HEK293 (cell line): ENCODE measurements at regions not wholly inside any gene's neighbourhood (a gene's known extent, or its start where the extent isn't known, plus 50 kb on each side); places are given as distances from the start of the nearest gene placed in this dataset.

Experiments
- CTCF ChIA-PET: fragments of 350-600 bp; formaldehyde crosslinking; extraction: SDS; loops from one replicate; lab custom pipeline; 2021; ENCODE audit warnings: antibody characterized with exemption; lab: Yijun Ruan, JAX
- POLR2A ChIA-PET: fragments of 300-600 bp; formaldehyde crosslinking; extraction: SDS; loops from one replicate; lab custom pipeline; 2020; ENCODE audit warnings: antibody characterized with exemption, inconsistent platforms; lab: Yijun Ruan, JAX
- H3K27ac ChIP-seq: fragments of 200-500 bp; sonication (Bioruptor generic); 2 replicates; pipeline ENCODE4 v1.5.1; 2014; ENCODE audit warnings: low read depth, low read length, control low read depth, inconsistent platforms; ENCODE audit errors: extremely low read depth
- H3K36me3 ChIP-seq, 2 experiments: fragments of 200-500 bp in 1 of 2; sonication (Bioruptor generic) in 1 of 2; 1 replicate in 1 of 2; 2 replicates in 1 of 2; pipeline ENCODE4 v1.5.1; 2014 to 2017; ENCODE audit warnings: inconsistent platforms in 2 of 2, low read length in 2 of 2; ENCODE audit not compliant: control insufficient read depth in 2 of 2, insufficient read depth in 1 of 2
- H3K4me1 ChIP-seq: fragments of 200-500 bp; sonication (Bioruptor generic); 2 replicates; pipeline ENCODE4 v1.5.1; 2014; ENCODE audit warnings: mild to moderate bottlenecking, low read length, inconsistent platforms; ENCODE audit not compliant: control insufficient read depth, insufficient read depth
- H3K4me3 ChIP-seq: 2 replicates; pipeline ENCODE4 v1.5.1; 2011; ENCODE audit warnings: low read depth, mild to moderate bottlenecking, control low read depth, low read length, moderate library complexity
- H3K9me3 ChIP-seq: fragments of 200-500 bp; sonication (Bioruptor generic); 2 replicates; pipeline ENCODE4 v1.5.1; 2014; ENCODE audit warnings: low read depth, low read length, inconsistent platforms; ENCODE audit not compliant: control insufficient read depth, insufficient read depth
- AEBP2 ChIP-seq: fragments of 450-650 bp; formaldehyde crosslinking; IDR thresholded peaks from 2 replicates; pipeline ENCODE4 v1.5.1; 2016; ENCODE audit warnings: missing biosample characterization, missing genetic modification characterization, borderline replicate concordance
- GFI1B ChIP-seq: fragments of 450-650 bp; formaldehyde crosslinking; IDR thresholded peaks from 2 replicates; pipeline ENCODE4 v1.5.1; 2016; ENCODE audit warnings: missing biosample characterization, missing genetic modification characterization
- GLIS1 ChIP-seq: fragments of 450-650 bp; formaldehyde crosslinking; IDR thresholded peaks from 2 replicates; pipeline ENCODE4 v1.5.1; 2016; ENCODE audit warnings: missing biosample characterization, missing genetic modification characterization
- KLF10 ChIP-seq: fragments of 450-650 bp; IDR thresholded peaks from 2 replicates; pipeline ENCODE4 v1.5.1; 2018; ENCODE audit warnings: missing biosample characterization, mild to moderate bottlenecking, missing genetic modification characterization
- PRDM4 ChIP-seq: fragments of 450-650 bp; formaldehyde crosslinking; IDR thresholded peaks from 2 replicates; pipeline ENCODE4 v1.5.1; 2017; ENCODE audit warnings: missing biosample characterization, missing genetic modification characterization
- PRDM6 ChIP-seq: fragments of 450-650 bp; formaldehyde crosslinking; IDR thresholded peaks from 2 replicates; pipeline ENCODE4 v1.5.1; 2017; ENCODE audit warnings: missing biosample characterization, missing genetic modification characterization
- REST ChIP-seq: fragments of 450-650 bp; formaldehyde crosslinking; IDR thresholded peaks from 2 replicates; pipeline ENCODE4 v1.5.1; 2016; ENCODE audit warnings: missing biosample characterization, missing genetic modification characterization
- ZBTB1 ChIP-seq: fragments of 450-650 bp; formaldehyde crosslinking; IDR thresholded peaks from 2 replicates; pipeline ENCODE4 v1.5.1; 2016; ENCODE audit warnings: missing biosample characterization, missing genetic modification characterization
- ZIC2 ChIP-seq: fragments of 450-650 bp; formaldehyde crosslinking; IDR thresholded peaks from 2 replicates; pipeline ENCODE4 v1.5.1; 2016; ENCODE audit warnings: missing biosample characterization, missing genetic modification characterization
- ZNF19 ChIP-seq: fragments of 450-650 bp; formaldehyde crosslinking; IDR thresholded peaks from 2 replicates; pipeline ENCODE4; 2016; ENCODE audit warnings: missing biosample characterization, missing genetic modification characterization, low read depth
- ZNF202 ChIP-seq: fragments of 450-650 bp; formaldehyde crosslinking; IDR thresholded peaks from 2 replicates; pipeline ENCODE4 v1.5.1; 2016; ENCODE audit warnings: missing biosample characterization, missing genetic modification characterization, borderline replicate concordance
- ZNF324 ChIP-seq: fragments of 450-650 bp; formaldehyde crosslinking; IDR thresholded peaks from 2 replicates; pipeline ENCODE4 v1.5.1; 2016; ENCODE audit warnings: missing biosample characterization, missing genetic modification characterization
- ZNF394 ChIP-seq: fragments of 450-650 bp; formaldehyde crosslinking; IDR thresholded peaks from 2 replicates; pipeline ENCODE4 v1.5.1; 2016; ENCODE audit warnings: missing biosample characterization, missing genetic modification characterization, mild to moderate bottlenecking, moderate library complexity, borderline replicate concordance
- ZNF488 ChIP-seq: fragments of 450-650 bp; formaldehyde crosslinking; IDR thresholded peaks from 2 replicates; pipeline ENCODE4 v1.5.1; 2016; ENCODE audit warnings: missing biosample characterization, missing genetic modification characterization
- ZNF571 ChIP-seq: fragments of 450-650 bp; formaldehyde crosslinking; IDR thresholded peaks from 2 replicates; pipeline ENCODE4 v1.5.0; 2017; ENCODE audit warnings: missing biosample characterization, missing genetic modification characterization
- ZNF624 ChIP-seq: fragments of 450-650 bp; formaldehyde crosslinking; IDR thresholded peaks from 2 replicates; pipeline ENCODE4 v1.5.1; 2017; ENCODE audit warnings: missing biosample characterization, missing genetic modification characterization
- ZNF645 ChIP-seq: fragments of 450-650 bp; formaldehyde crosslinking; IDR thresholded peaks from 2 replicates; pipeline ENCODE4; 2016; ENCODE audit warnings: missing biosample characterization, missing genetic modification characterization
- ZSCAN18 ChIP-seq: fragments of 450-650 bp; formaldehyde crosslinking; IDR thresholded peaks from 2 replicates; pipeline ENCODE4 v1.5.1; 2016; ENCODE audit warnings: missing biosample characterization, missing genetic modification characterization

- no peak for TF ChIP-seq ZSCAN18 (tag by site-specific recombination)
Measured at GRCh38 chr9:36770025-36770424, 197.3 kb downstream of the MELK start (continued).

GRCh38 chr9:36772449-36773403 lies 200.0 kb downstream of the MELK start:
- ChIA-PET CTCF (interaction anchor here (0.5 to 1.4 kb wide), 5 partner anchors 13 to 493 kb away, joined by 3 to 5 read pairs (median 3); no protein-coding TSS in a partner anchor), POLR2A (no interaction called here)
- Histone ChIP-seq H3K9me3 (no peaks in the 10 kb centered on the region), H3K4me3 (no peak overlapping the region), H3K36me3 (no peaks in the 10 kb centered on the region), H3K4me1 (no peaks in the 10 kb centered on the region), H3K27ac (no peak overlapping the region)
- TF ChIP-seq ZNF202 (tag by site-specific recombination) = no peak
- TF ChIP-seq KLF10 (tag by site-specific recombination) = no peak
- peak; percentile 64 for TF ChIP-seq ZIC2 (tag by site-specific recombination)
- no peak for TF ChIP-seq AEBP2 (tag by site-specific recombination)
- TF ChIP-seq REST (tag by site-specific recombination) = peak; percentile 93
- no peak for TF ChIP-seq PRDM6

GRCh38 chr9:36778682-36779081 lies 206.0 kb downstream of the MELK start:
- Histone ChIP-seq H3K27ac (no peak overlapping the region), H3K4me1 (no peaks in the 10 kb centered on the region), H3K9me3 (no peaks in the 10 kb centered on the region), H3K4me3 (no peak overlapping the region), H3K36me3 (no peaks in the 10 kb centered on the region)
- ChIA-PET POLR2A (no interaction called here), CTCF (interaction anchor here (0.6 kb wide), 1 partner anchor 28 kb away, joined by 3 read pairs; no protein-coding TSS in a partner anchor)
- TF ChIP-seq ZBTB1 (tag by site-specific recombination) (no peak), GFI1B (tag by site-specific recombination) (no peak), ZNF394 (tag by site-specific recombination) (no peak), ZNF624 (tag by site-specific recombination) (no peak), ZNF19 (tag by site-specific recombination) (no peak), ZNF571 (tag by site-specific recombination) (no peak), ZNF645 (tag by site-specific recombination) (no peak), GLIS1 (tag by site-specific recombination) (no peak), ZNF488 (tag by site-specific recombination) (no peak), PRDM4 (no peak), ZNF324 (tag by site-specific recombination) (no peak)
